Smooth muscle cell (in vitro differentiated cells): ENCODE measurements at regions not wholly inside any gene's neighbourhood (a gene's known extent, or its start where the extent isn't known, plus 50 kb on each side); places are given as distances from the start of the nearest gene placed in this dataset.

Experiments
- DNase-seq: peaks from one replicate; lab custom pipeline; 2025; ENCODE audit not compliant: unreplicated experiment; lab: John Stamatoyannopoulos, UW
- H2AFZ ChIP-seq: fragments of 200-600 bp; sonication (generic); 2 replicates; pipeline ENCODE4 v1.6.0; 2016; ENCODE audit warnings: antibody characterized with exemption, low read depth, mild to moderate bottlenecking
- H3F3A ChIP-seq: fragments of 200-600 bp; sonication (generic); 2 replicates; pipeline ENCODE4 v1.6.0; 2017; ENCODE audit warnings: antibody characterized with exemption, low read depth
- H3K27ac ChIP-seq: fragments of 200-600 bp; sonication (generic); 2 replicates; pipeline ENCODE4 v1.5.1; 2016; ENCODE audit warnings: low read depth, mild to moderate bottlenecking
- H3K27me3 ChIP-seq: fragments of 200-600 bp; sonication (generic); 2 replicates; pipeline ENCODE4 v1.6.1; 2016; ENCODE audit warnings: low read depth, mild to moderate bottlenecking
- H3K36me3 ChIP-seq: fragments of 200-600 bp; sonication (generic); 2 replicates; pipeline ENCODE4 v1.5.1; 2016; ENCODE audit warnings: low read depth
- H3K4me1 ChIP-seq: fragments of 200-600 bp; sonication (generic); 2 replicates; pipeline ENCODE4 v1.5.1; 2016; ENCODE audit warnings: low read depth
- H3K4me2 ChIP-seq: fragments of 200-600 bp; sonication (generic); 2 replicates; pipeline ENCODE4 v1.6.0; 2016; ENCODE audit warnings: mild to moderate bottlenecking
- H3K4me3 ChIP-seq: fragments of 200-600 bp; sonication (generic); 2 replicates; pipeline ENCODE4 v1.5.1; 2016; ENCODE audit warnings: mild to moderate bottlenecking
- H3K79me2 ChIP-seq: fragments of 200-600 bp; sonication (generic); 2 replicates; pipeline ENCODE4 v1.6.0; 2016; ENCODE audit warnings: low read depth, mild to moderate bottlenecking
- H3K9ac ChIP-seq: fragments of 200-600 bp; sonication (generic); 2 replicates; pipeline ENCODE4 v1.6.0; 2016; ENCODE audit warnings: low read depth
- H3K9me3 ChIP-seq: fragments of 200-600 bp; sonication (generic); replicated peaks from 2 replicates; pipeline ENCODE4 v1.5.1; 2016; ENCODE audit warnings: low read depth
- H4K20me1 ChIP-seq: fragments of 200-600 bp; sonication (generic); 2 replicates; pipeline ENCODE4 v1.6.0; 2016; ENCODE audit warnings: low read depth
- CTCF ChIP-seq: fragments of 200-600 bp; sonication (generic); IDR thresholded peaks from 2 replicates; pipeline ENCODE4 v1.5.1; 2017; ENCODE audit warnings: borderline replicate concordance, mild to moderate bottlenecking, antibody characterized with exemption; ENCODE audit not compliant: insufficient read depth, poor library complexity, severe bottlenecking
- WGBS: methylation state at CpG from one replicate; pipeline ENCODE4 v1.1.7; 2016; ENCODE audit warnings: low lambda C conversion rate; 5-methylcytosine and 5-hydroxymethylcytosine counted together

- Histone ChIP-seq H3K4me1 (no peaks in the 10 kb centered on the region), H4K20me1 (no peaks in the 10 kb centered on the region), H3K27me3 (peaks cover 4% of the 10 kb centered on the region), H3K9ac (no peak overlapping the region), H3K36me3 (no peaks in the 10 kb centered on the region), H3K79me2 (no peaks in the 10 kb centered on the region), H3F3A (no peaks in the 10 kb centered on the region), H3K4me3 (no peak overlapping the region), H3K9me3 (no peaks in the 10 kb centered on the region), H3K27ac (no peak overlapping the region), H2AFZ (no peak overlapping the region), H3K4me2 (no peak overlapping the region)
- WGBS = 51% methylated on average over 12 of the region's 12 CpGs
- no peak for DNase-seq
- TF ChIP-seq CTCF = no peak
These were observed 137.3 kb upstream of the FRMD4A start for GRCh38 chr10:14468023-14468441.

- no peak for DNase-seq
- no peaks in the 10 kb centered on the region for H3K27me3 ChIP-seq
These were observed 135.5 kb upstream of the FRMD4A start for GRCh38 chr10:14466257-14466656.

DNA sequence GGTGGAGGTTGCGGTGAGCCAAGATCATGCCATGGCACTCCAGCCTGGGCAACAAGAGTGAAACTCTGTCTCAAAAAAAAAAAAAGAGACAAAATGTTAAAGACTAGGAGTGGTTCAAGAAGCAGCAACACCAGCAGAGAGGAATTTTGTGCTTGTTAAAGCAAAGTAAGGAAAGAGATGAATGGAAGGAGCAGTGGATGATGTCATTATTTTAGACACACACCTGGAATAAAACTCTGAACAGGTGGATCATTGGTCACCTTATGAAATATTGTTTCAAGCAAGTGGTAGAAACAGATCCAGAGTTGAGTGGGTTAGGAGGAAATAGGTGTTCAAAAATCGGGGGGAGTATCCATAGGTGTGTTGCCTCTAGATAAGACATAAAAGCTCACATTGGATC is 129.7 kb upstream of the FRMD4A start:
- Histone ChIP-seq H3K4me2 (no peak overlapping the region), H3K9me3 (no peaks in the 10 kb centered on the region), H4K20me1 (no peaks in the 10 kb centered on the region), H3K36me3 (no peaks in the 10 kb centered on the region), H3K9ac (no peak overlapping the region), H3K4me1 (no peaks in the 10 kb centered on the region), H3K79me2 (no peaks in the 10 kb centered on the region), H2AFZ (no peak overlapping the region), H3K27ac (no peak overlapping the region), H3F3A (no peaks in the 10 kb centered on the region), H3K4me3 (no peak overlapping the region), H3K27me3 (no peaks in the 10 kb centered on the region)
- no peak for DNase-seq
- TF ChIP-seq CTCF = no peak
- 95% methylated on average over 2 of the region's 2 CpGs for WGBS

More at GRCh38 chr10:14466257-14466656, 135.5 kb upstream of the FRMD4A start:
- no peak for TF ChIP-seq CTCF
- Histone ChIP-seq H3K4me1 (no peaks in the 10 kb centered on the region), H3K79me2 (no peaks in the 10 kb centered on the region), H3K27ac (no peak overlapping the region), H3K9ac (no peak overlapping the region), H3K4me3 (no peak overlapping the region), H4K20me1 (no peaks in the 10 kb centered on the region), H3K4me2 (no peak overlapping the region), H2AFZ (no peak overlapping the region), H3K36me3 (no peaks in the 10 kb centered on the region), H3K9me3 (no peaks in the 10 kb centered on the region), H3F3A (no peaks in the 10 kb centered on the region)
- WGBS = 77% methylated on average over 3 of the region's 3 CpGs

GRCh38 chr10:14459665-14460064 is 128.9 kb upstream of the FRMD4A start:
- H3K79me2 ChIP-seq = no peaks in the 10 kb centered on the region
- H3K36me3 ChIP-seq = no peaks in the 10 kb centered on the region
- no peak overlapping the region for H2AFZ ChIP-seq
- no peak overlapping the region for H3K4me2 ChIP-seq
- H3K9ac ChIP-seq = no peak overlapping the region
- H3K27me3 ChIP-seq = no peaks in the 10 kb centered on the region
- no peak for DNase-seq
- H3K4me3 ChIP-seq = no peak overlapping the region
- H3K4me1 ChIP-seq = no peaks in the 10 kb centered on the region
- no peak for TF ChIP-seq CTCF
- no peaks in the 10 kb centered on the region for H3K9me3 ChIP-seq
- H3K27ac ChIP-seq = no peak overlapping the region
- 59% methylated on average over 2 of the region's 2 CpGs for WGBS
- H3F3A ChIP-seq = no peaks in the 10 kb centered on the region
- H4K20me1 ChIP-seq = no peaks in the 10 kb centered on the region
